HS-5 (cell line): ENCODE measurements at regions not wholly inside any gene's neighbourhood (a gene's known extent, or its start where the extent isn't known, plus 50 kb on each side); places are given as distances from the start of the nearest gene placed in this dataset.
"Not testable (repeated sequence)": the region's sequence is repeated elsewhere in the genome, so short reads cannot be mapped to it uniquely, and the experiment has no call there.

Experiments used
- DNase-seq: peaks from one replicate; pipeline ENCODE4 v3.0.0-alpha.2; 2012; ENCODE audit warnings: low read depth

DNA sequence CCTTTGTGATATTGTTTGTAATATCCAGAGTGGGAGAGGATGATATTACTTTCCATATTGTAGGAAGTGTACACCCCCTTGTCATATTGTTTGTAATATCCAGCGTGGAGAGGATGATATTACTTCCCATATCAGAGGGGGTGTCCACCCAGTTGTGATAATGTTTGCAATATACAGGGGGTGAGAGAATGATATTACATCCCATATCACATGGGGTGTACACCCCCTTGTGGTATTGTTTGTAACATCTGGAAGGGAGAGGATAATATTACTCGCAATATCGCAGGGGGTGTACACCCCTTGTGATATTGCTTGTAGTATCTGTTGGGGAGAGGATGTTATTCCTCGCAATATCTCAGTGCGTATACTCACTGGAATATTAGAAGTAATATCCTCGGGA is 61.5 kb downstream of the PRSS23 start:
- DNase-seq: no peak

DNA sequence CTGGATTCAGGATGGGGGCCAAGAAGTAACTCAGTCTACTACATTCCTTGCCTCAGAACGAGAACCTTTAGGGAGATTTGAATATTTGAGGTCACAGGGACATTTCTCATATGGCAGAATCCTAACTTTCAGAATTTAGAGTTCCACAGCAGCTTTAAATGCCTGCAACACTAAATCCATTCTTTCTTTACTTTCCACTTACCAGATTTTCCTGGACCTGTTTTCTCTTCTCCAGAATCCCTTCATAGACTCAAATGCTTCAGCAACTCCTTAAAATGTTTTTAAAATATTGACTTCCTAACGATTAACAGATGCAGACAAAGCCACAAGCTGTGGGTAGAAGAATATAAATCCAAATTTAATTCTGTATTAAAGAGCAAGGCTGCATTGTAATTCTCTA is 63.1 kb downstream of the PRSS23 start:
- no peak for DNase-seq

DNA sequence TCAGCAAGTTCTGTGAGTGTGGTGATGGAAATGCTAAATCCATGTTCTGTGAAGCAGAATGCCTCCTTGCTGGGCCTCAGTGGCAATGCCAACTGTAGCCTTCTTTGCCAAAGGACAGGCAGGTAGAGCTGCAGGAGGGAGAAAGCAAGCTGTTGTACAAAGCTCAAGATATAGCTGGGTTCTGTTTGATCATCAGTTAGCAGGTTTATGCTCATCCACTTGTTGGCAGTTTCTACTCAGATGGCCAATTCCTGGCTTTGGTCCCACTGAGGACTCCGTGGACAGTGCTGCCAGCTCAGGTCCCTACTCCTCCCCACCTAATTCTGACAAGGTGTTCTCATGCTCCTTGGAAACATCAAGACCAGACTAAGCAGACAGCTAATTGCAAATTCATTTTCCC is 65.1 kb downstream of the PRSS23 start:
- no peak for DNase-seq

DNA sequence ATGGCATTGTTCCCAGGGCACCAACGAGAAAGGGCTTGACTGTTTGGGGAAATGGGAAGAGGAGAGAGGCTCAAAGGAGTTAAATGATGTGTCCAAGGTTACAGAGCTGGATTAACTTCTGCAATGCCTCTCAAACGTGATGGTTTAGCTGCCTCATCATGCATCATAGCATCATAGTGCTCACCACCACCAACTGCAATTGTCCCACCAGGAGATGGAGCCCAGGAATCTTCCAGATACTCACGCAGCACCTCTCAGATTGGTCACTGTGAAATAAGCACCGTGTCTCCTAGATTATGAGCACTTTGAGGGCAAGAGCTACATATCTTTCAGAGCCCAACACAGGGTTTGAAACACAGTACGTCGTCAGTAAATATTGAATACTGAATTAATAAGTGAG is 69.2 kb downstream of the PRSS23 start:
- DNase-seq: no peak

DNA sequence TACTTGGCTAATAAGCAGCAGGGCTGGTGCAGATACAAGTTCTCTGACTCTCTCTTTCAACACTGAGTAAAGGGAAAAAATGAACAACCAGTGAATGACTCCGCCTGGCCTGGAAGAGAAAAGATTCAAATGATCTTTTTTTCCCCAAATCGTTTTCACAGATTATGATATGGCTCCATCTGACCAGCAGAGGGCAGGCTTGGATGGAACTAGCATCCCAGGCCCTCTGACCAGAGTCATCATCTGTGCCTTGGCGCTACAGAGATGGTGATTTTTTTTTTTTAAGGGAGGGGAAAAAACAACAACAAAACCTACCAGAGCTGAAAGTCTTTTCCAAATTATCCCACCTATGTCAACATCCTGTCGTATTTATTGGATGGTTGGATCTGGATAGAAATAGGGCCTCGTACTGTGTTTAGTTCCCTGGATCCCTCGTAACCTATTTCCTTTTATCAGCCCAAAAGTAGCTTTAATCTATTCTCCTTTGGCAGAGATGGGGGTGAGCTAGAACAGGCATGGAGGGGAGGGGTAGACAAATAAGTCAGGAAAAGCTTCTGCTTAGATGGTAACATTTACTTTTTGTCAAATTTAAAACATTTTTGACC is 69.7 kb downstream of the PRSS23 start:
- peak; percentile 30 for DNase-seq

DNA sequence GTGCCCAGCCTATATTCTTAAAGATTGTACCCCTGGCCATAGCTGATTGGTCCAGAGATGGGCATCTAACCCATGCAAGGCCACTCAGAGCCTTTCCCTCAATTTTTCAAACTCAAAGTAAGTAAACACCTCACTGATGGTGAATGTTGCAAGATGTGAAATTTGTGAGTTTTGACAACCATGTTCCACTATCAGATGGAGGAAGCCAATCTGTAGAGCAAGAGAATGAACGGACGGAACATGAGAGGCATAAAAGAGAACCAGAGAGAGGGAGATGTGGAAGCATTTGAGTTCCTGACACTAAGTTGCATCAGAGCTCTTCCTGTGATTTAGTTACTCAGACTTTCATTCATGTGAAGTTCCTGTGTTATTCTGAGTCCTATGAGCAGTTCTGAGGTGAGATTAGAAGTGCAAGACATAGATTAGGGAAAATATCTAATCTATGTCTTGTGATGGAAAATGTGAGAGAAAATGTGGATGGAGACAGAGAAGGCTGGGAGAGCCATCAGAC is 73.3 kb downstream of the PRSS23 start:
- no peak for DNase-seq

DNA sequence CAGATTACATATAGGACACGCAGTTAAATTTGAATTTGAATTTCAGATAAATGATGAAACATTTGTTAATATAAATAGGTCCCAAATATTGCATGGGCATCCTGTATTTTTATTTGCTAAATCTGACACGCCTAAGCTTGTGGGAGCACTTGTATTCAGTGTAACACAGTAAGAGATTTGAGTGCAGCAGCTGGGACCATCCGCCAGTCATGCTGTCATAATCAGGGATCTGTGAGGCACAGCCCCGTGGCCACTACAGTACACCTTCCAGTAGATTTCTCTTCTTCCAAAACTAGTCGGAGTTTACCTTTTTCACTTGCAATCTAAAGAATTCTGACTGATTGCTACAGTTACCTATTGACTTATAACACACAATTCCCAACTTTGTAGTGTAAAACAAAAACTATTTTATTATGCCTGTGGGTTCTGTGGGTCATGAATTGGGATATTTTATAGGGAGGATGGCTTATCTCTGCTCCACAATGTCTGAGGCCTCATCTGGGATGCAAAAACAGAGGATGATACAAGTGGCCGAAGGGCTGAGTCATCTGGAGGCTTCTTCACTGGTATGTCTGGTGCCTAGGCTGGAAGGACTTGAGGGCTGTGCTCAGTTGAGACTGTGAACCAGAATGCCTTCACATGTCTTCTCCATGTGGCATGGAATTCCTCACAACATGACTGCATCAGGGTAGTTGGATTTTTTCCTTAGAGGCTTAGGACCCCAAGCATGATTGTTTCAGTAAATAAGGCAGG is 74.1 kb downstream of the PRSS23 start:
- DNase-seq: no peak

DNA sequence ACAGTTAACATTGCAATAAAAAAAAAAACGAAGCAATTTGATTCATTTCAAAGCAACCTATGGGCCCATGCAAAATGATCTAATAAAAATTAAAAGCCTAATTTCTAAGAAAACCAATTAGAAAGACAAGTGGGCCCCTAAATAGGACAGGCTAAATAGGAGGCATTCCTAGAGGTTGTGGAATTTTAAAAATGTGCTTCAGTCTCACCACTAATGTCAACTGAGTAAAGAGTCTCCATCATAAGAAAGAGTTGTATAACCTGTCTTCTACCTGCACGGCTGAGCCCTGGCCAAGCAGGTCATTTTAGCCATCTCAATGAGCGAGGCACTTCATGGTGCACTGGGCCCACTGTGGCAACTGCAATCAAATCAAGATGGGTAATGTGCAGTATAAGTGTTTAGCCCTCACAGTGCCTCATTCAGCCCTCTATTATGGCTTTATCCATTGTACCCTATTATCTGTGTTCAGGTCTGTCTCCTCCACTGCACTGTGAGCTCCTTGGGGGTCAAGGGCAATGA is 76.4 kb downstream of the PRSS23 start:
- no peak for DNase-seq

DNA sequence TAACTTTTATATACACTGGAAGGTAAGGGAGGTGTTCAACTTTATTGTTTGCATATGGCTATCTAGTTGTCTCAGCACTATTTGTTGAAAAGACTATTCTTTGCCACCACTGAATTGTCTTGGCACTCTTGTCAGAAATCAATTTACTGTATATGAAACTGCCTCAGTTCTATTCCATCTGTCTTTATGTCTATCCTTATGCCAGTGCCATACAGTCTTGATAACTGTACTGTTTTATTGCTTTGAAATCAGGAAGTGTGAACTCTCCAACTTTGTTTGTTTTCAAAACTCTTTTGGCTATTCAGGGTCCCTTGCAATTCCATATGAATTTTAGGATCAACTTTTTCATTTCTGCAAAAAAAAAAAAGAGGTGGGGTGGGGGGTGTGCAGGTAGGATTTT is 77.2 kb downstream of the PRSS23 start:
- no peak for DNase-seq

DNA sequence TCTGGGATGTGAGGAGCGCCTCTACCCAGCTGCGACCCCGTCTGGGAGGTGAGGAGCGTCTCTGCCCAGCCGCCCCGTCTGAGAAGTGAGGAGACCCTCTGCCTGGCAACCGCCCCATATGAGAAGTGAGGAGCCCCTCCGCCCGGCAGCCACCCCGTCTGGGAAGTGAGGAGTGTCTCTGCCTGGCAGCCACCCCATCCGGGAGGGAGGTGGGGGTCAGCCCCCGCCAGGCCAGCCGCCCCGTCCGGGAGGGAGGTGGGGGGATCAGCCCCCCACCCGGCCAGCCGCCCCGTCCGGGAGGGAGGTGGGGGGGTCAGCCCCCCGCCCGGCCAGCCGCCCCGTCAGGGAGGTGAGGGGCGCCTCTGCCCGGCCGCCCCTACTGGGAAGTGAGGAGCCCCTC is 76.0 kb downstream of the FZD4 start:
- DNase-seq: not testable (repeated sequence)

DNA sequence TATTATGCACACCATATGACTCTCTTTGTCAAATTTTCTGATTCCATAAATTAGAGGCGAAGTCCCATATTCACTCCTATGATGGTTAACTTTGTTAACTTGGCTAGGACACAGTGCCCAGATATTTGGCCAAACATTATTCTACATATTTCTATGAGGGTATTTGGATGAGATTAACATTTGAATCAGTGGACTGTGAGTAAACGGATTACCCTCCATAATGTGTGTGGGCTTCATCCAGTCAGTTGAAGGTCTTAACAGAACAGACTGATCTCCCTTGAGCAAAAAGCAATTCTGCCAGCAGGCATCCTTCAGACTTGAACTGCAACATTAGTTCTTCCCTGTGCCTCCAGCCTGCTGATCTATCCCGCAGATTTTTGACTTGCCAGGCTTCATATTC is 69.9 kb downstream of the FZD4 start:
- no peak for DNase-seq

DNA sequence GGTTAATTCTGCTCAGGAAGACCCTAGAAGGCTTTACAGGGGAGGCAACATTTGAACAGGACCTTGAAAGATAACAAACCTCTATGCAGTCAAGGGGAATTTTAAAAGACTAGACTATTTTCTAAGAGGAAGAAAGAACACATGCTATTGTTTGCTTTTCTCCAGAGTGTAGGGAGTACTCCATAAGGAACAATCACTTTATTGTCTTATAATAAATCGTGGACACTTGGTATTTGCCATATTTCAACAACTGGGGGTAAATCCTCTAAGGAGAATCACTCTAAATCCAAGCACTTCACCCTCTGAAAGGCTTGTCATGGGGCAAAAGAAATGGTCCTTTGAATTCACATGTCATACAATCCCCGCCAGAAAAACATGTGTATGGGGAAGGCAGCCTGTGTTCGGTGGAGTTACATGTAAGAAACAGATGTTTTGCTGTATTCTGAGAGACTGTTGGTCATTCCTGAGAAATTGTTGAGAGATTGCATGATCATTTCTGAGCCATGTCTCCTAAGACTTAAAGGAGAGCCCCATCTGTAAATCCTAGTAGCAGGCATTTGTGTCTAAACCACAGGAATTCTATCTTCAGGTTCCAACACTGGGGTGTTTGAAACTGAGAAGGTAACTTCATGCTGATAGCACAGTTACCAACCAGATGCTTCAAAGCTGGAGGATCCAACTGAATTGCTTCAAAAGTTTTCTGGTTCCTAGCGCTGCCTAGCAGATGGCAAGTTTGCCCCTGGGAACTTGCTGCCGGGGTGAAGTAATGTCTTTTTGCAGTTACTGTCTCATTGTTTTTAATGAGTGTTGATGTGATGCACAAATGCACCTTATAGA is 66.8 kb downstream of the FZD4 start:
- DNase-seq: no peak

DNA sequence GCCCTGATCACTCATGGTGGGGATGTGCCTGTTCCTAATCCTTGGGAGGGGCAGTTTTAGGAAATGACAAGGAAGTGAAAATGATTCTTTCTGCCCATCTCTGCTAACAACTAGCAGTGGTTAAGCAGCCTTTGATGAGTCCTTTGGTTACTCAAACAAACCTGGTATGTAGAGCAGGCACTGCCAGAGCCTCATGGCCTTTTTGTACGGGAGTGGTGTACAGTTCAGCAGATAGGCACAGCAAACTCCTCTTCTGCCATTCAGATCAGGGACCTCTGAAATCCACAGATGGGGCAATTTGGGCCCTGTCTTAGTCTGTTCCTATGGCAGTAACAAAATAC is 66.2 kb downstream of the FZD4 start:
- no peak for DNase-seq

DNA sequence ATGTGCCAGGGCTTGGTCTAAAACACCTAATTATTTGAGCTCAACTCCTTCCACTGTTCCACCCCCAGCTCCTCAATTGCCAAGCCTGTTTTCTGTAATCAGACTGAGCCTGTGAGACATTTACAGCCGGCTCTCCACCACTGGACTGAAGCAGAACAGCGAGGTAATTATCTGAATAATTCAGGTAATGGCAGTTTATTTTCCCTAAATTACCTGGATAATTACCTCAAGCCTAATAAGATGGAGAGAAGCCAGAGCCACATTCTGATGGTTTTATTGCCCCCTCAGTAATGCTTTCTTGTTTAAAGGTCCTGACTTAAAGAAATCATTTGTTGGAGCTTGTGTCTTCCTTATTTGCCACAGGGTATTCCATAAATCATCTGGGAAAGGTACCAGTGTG is 64.2 kb downstream of the FZD4 start:
- DNase-seq: no peak

DNA sequence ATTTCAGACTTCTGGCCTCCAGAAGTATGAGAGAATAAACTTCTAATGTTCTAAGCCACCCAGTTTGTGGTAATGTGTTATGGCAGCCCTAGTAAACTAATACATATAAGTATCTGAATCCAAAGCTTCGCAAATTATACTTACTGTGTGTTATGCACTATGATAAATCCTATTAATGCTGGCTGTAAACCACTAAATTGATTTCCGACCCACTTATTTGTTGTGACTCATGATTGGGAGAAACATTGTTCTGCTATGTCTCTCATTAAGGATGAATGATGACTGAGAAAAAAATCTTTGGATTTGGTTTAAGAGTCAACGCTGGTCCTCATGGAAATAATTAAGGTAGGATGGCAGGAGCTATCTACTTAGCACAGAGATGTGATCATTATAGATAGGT is 62.0 kb downstream of the FZD4 start:
- DNase-seq: no peak
